ENCODE measurements at regions not wholly inside any gene's neighbourhood (a gene's known extent, or its start where the extent isn't known, plus 50 kb on each side); places are given as distances from the start of the nearest gene placed in this dataset.

DNA sequence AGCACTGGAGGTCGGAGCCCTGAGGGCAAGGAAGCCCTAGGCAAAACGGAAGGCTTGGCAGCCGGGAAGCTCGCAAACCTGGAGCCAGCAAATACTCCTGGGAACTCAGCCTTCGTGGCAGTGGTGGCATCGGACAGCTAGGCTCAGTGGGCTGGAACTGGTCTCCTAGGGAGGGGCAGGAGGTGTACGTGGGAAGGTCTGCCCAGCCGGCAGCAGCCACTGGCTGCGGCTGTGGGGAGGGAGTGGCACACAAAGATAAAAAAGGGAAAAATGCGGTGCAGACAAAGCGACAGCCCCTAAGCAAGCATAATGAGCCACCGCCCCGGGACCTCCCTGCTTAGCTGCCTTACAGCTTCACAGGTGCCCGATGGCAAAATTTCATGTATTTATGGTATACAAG lies 125.2 kb upstream of the KDM5D start:
- TF ChIP-seq POLR2A (IDR thresholded peaks at IDR 0.05; ENCODE audit: low read length) = no peak
- TF ChIP-seq GATA1 (IDR thresholded peaks at IDR 0.05; ENCODE audit: low read depth, low read length) = no peak
